H9 (cell line): ENCODE measurements at regions not wholly inside any gene's neighbourhood (a gene's known extent, or its start where the extent isn't known, plus 50 kb on each side); places are given as distances from the start of the nearest gene placed in this dataset.

Experiments
- DNase-seq: peaks from one replicate; pipeline ENCODE4 v3.0.0-alpha.2; 2017
- H2AFZ ChIP-seq: one replicate; pipeline ENCODE4 v1.6.1; 2013; ENCODE audit warnings: mild to moderate bottlenecking, low read length, control low read depth, moderate library complexity
- H2AK5ac ChIP-seq: 2 replicates; pipeline ENCODE4 v1.6.1; 2013; ENCODE audit warnings: low read length, control low read depth, mixed read lengths; ENCODE audit not compliant: insufficient read length
- H2BK120ac ChIP-seq: one replicate; pipeline ENCODE4 v1.6.1; 2013; ENCODE audit warnings: low read depth, mild to moderate bottlenecking, low read length, control low read depth, inconsistent platforms; ENCODE audit not compliant: poor library complexity, severe bottlenecking
- H2BK12ac ChIP-seq: 2 replicates; pipeline ENCODE4 v1.6.1; 2013; ENCODE audit warnings: low read length, control low read depth, mixed read lengths, low read depth; ENCODE audit not compliant: insufficient read length
- H2BK15ac ChIP-seq: 2 replicates; pipeline ENCODE4 v1.6.1; 2013; ENCODE audit warnings: low read depth, low read length, control low read depth
- H2BK20ac ChIP-seq: one replicate; pipeline ENCODE4 v1.6.1; 2013; ENCODE audit warnings: low read depth, mild to moderate bottlenecking, low read length, control low read depth, inconsistent platforms; ENCODE audit not compliant: poor library complexity, severe bottlenecking
- H2BK5ac ChIP-seq: 2 replicates; pipeline ENCODE4 v1.6.1; 2013; ENCODE audit warnings: low read length, control low read depth, mixed read lengths; ENCODE audit not compliant: insufficient read length
- H3K14ac ChIP-seq: 2 replicates; pipeline ENCODE4 v1.6.1; 2013; ENCODE audit warnings: low read length, control low read depth; ENCODE audit not compliant: insufficient read depth
- H3K18ac ChIP-seq: 2 replicates; pipeline ENCODE4 v1.6.1; 2013; ENCODE audit warnings: low read depth, mild to moderate bottlenecking, mixed read lengths, low read length, control low read depth; ENCODE audit not compliant: insufficient read length
- H3K23ac ChIP-seq: 2 replicates; pipeline ENCODE4 v1.6.1; 2013; ENCODE audit warnings: low read length, control low read depth, mixed read lengths, low read depth; ENCODE audit not compliant: insufficient read length
- H3K23me2 ChIP-seq: 2 replicates; pipeline ENCODE4 v1.6.1; 2013; ENCODE audit warnings: low read depth, mild to moderate bottlenecking, mixed read lengths, low read length, control low read depth; ENCODE audit not compliant: insufficient read length, poor library complexity, severe bottlenecking
- H3K27ac ChIP-seq: 2 replicates; pipeline ENCODE4 v1.5.1; 2013; ENCODE audit warnings: low read length, control low read depth, mixed read lengths, low read depth; ENCODE audit not compliant: insufficient read length
- H3K27me3 ChIP-seq: 2 replicates; pipeline ENCODE4 v1.6.1; 2013; ENCODE audit warnings: low read length, control low read depth, inconsistent platforms; ENCODE audit not compliant: insufficient read depth
- H3K4ac ChIP-seq: 2 replicates; pipeline ENCODE4 v1.6.1; 2013; ENCODE audit warnings: low read depth, mild to moderate bottlenecking, control low read depth, inconsistent platforms, low read length, moderate library complexity
- H3K4me1 ChIP-seq: 2 replicates; pipeline ENCODE4 v1.6.1; 2013; ENCODE audit warnings: low read length, control low read depth, inconsistent platforms; ENCODE audit not compliant: insufficient read depth
- H3K4me2 ChIP-seq: 2 replicates; pipeline ENCODE4 v1.6.1; 2013; ENCODE audit warnings: low read length, control low read depth, mixed read lengths; ENCODE audit not compliant: insufficient read length, insufficient read depth
- H3K56ac ChIP-seq: 2 replicates; pipeline ENCODE4 v1.6.1; 2013; ENCODE audit warnings: low read depth, mild to moderate bottlenecking, mixed read lengths, low read length, control low read depth; ENCODE audit not compliant: insufficient read length
- H3K79me1 ChIP-seq: 2 replicates; pipeline ENCODE4 v1.6.1; 2013; ENCODE audit warnings: low read depth, mild to moderate bottlenecking, moderate library complexity, low read length, control low read depth, inconsistent platforms; ENCODE audit not compliant: insufficient read depth, poor library complexity, severe bottlenecking
- H3K79me2 ChIP-seq: 2 replicates; pipeline ENCODE4 v1.6.1; 2013; ENCODE audit warnings: low read length, control low read depth, inconsistent platforms; ENCODE audit not compliant: insufficient read depth
- H3K9ac ChIP-seq: 2 replicates; pipeline ENCODE4 v1.6.1; 2013; ENCODE audit warnings: low read length, control low read depth, mixed read lengths; ENCODE audit not compliant: insufficient read length; ENCODE audit errors: extremely low read depth
- H3K9me3 ChIP-seq: one replicate; pipeline ENCODE4 v1.6.1; 2013; ENCODE audit warnings: low read depth, low read length, inconsistent platforms; ENCODE audit not compliant: control insufficient read depth
- H3T11ph ChIP-seq: one replicate; pipeline ENCODE4 v1.6.1; 2013; ENCODE audit warnings: mild to moderate bottlenecking, low read length, control low read depth, inconsistent platforms
- H4K20me1 ChIP-seq: one replicate; pipeline ENCODE4 v1.6.1; 2013; ENCODE audit not compliant: control insufficient read depth, insufficient read length, insufficient read depth
- H4K5ac ChIP-seq: 2 replicates; pipeline ENCODE4 v1.6.1; 2013; ENCODE audit warnings: low read depth, mild to moderate bottlenecking, mixed read lengths, low read length, control low read depth; ENCODE audit not compliant: insufficient read length
- H4K8ac ChIP-seq: replicated peaks from 2 replicates; pipeline ENCODE4 v1.6.1; 2013; ENCODE audit warnings: low read length, control low read depth, mixed read lengths, low read depth; ENCODE audit not compliant: insufficient read length
- H4K91ac ChIP-seq: 2 replicates; pipeline ENCODE4 v1.6.1; 2013; ENCODE audit warnings: low read depth, mild to moderate bottlenecking, moderate library complexity, mixed read lengths, low read length, control low read depth; ENCODE audit not compliant: insufficient read length
- H3K27ac Mint-ChIP-seq, 3 experiments: 2 replicates in 2 of 3; 3 replicates in 1 of 3; pipeline ENCODE4 v1.8.0; 2020 to 2021; ENCODE audit warnings: mixed read lengths in 3 of 3, mild to moderate bottlenecking in 1 of 3, moderate library complexity in 1 of 3
- H3K27me3 Mint-ChIP-seq: 2 replicates; pipeline ENCODE4 v1.8.0; 2021; ENCODE audit warnings: low read depth, mild to moderate bottlenecking, moderate library complexity, mixed read lengths
- H3K36me3 Mint-ChIP-seq, 3 experiments: 2 replicates in 2 of 3; 3 replicates in 1 of 3; pipeline ENCODE4 v1.8.0; 2020 to 2021; ENCODE audit warnings: low read depth in 3 of 3, mixed read lengths in 3 of 3; ENCODE audit not compliant: insufficient read depth in 1 of 3
- H3K4me1 Mint-ChIP-seq, 2 experiments: 2 replicates each; pipeline ENCODE4 v1.8.0; 2020; ENCODE audit warnings: mixed read lengths in 2 of 2
- H3K4me3 Mint-ChIP-seq, 2 experiments: 2 replicates in 1 of 2; 3 replicates in 1 of 2; pipeline ENCODE4 v1.8.0; 2020 to 2021; ENCODE audit warnings: mild to moderate bottlenecking in 2 of 2, mixed read lengths in 2 of 2, moderate library complexity in 1 of 2
- H3K9me3 Mint-ChIP-seq, 2 experiments: 2 replicates in 1 of 2; 3 replicates in 1 of 2; pipeline ENCODE4 v1.8.0; 2020; ENCODE audit warnings: mild to moderate bottlenecking in 2 of 2, mixed read lengths in 2 of 2, moderate library complexity in 1 of 2
- WGBS: extraction: QIAGEN DNeasy Blood & Tissue Kit; methylation state at CpG from one replicate; pipeline ENCODE4 v1.1.7; 2013; ENCODE audit warnings: missing lambda C conversion rate, low lambda C conversion rate, mixed read lengths; ENCODE audit not compliant: insufficient read length; ENCODE audit errors: extremely low coverage; 5-methylcytosine and 5-hydroxymethylcytosine counted together
- TF ChIP-seq, protein P1 (sequence below): fragments of 200-600 bp; sonication (generic); conservative IDR thresholded peaks from 3 replicates; pipeline ENCODE4 v1.8.0; 2021; ENCODE audit warnings: antibody characterized with exemption, mild to moderate bottlenecking

DNA sequence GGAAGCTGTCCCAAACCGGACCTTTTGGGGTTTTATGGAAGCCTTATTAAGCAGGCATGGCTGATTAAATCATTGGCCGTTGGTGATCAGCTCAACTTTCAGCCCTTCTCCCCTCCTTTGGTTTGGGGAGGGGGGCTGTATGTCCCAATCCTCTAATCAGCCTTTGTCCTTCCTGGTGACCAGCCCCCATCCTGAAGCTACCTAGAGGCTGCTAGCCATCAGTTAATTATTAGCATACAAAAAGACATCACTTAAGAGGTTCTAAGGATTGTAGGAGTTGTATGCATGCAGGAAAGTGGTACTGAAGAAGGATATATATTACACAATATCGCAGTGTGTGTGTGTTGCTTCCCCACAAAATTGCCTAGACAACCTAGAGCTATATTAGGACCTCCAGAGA is 553.3 kb upstream of the FZD8 start:
- H3K27me3 ChIP-seq, result no peaks in the 10 kb centered on the region
- no peak overlapping the region for H3K27ac Mint-ChIP-seq

More for the DNA sequence above, 553.3 kb upstream of the FZD8 start:
- Histone ChIP-seq H2AK5ac (no peak overlapping the region), H3K79me1 (no peaks in the 10 kb centered on the region), H3K23ac (no peak overlapping the region), H3K23me2 (no peaks in the 10 kb centered on the region), H3K4me2 (no peak overlapping the region), H2BK120ac (no peak overlapping the region), H3K79me2 (no peaks in the 10 kb centered on the region; the same call in 1 of the 2 replicates), H2BK15ac (no peak overlapping the region), H4K5ac (no peak overlapping the region), H4K20me1 (no peaks in the 10 kb centered on the region), H4K91ac (no peak overlapping the region), H2BK12ac (no peak overlapping the region), H2BK20ac (no peak overlapping the region), H3K9me3 (peaks cover 16% of the 10 kb centered on the region), H3K56ac (no peak overlapping the region), H3K9ac (no peak overlapping the region), H2BK5ac (no peak overlapping the region), H3K4me1 (no peaks in the 10 kb centered on the region; the same call in 1 of the 2 replicates), H3K27ac (no peak overlapping the region), H2AFZ (no peak overlapping the region), H3K14ac (no peak overlapping the region), H3K4ac (no peak overlapping the region), H4K8ac (no peak overlapping the region), H3T11ph (no peak overlapping the region), H3K18ac (no peak overlapping the region)
- peaks cover 25 to 47% (median 37%) of the 10 kb centered on the region in 3 experiments for H3K36me3 Mint-ChIP-seq
- H3K4me1 Mint-ChIP-seq, result peaks cover 22 to 26% of the 10 kb centered on the region in 2 experiments
- H3K9me3 Mint-ChIP-seq, result peaks cover 50 to 57% of the 10 kb centered on the region in 2 experiments
- TF ChIP-seq, protein P1, sequence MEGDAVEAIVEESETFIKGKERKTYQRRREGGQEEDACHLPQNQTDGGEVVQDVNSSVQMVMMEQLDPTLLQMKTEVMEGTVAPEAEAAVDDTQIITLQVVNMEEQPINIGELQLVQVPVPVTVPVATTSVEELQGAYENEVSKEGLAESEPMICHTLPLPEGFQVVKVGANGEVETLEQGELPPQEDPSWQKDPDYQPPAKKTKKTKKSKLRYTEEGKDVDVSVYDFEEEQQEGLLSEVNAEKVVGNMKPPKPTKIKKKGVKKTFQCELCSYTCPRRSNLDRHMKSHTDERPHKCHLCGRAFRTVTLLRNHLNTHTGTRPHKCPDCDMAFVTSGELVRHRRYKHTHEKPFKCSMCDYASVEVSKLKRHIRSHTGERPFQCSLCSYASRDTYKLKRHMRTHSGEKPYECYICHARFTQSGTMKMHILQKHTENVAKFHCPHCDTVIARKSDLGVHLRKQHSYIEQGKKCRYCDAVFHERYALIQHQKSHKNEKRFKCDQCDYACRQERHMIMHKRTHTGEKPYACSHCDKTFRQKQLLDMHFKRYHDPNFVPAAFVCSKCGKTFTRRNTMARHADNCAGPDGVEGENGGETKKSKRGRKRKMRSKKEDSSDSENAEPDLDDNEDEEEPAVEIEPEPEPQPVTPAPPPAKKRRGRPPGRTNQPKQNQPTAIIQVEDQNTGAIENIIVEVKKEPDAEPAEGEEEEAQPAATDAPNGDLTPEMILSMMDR, result no peak
- H3K27me3 Mint-ChIP-seq, result peaks cover 19% of the 10 kb centered on the region
- no peak overlapping the region; a peak in 1 of 5 replicates for H3K4me3 Mint-ChIP-seq
- no CpG with 5 or more reads among the region's 3 CpGs for WGBS
- DNase-seq, result peak; percentile 32
